NB4 (cell line): ENCODE measurements at regions not wholly inside any gene's neighbourhood (a gene's known extent, or its start where the extent isn't known, plus 50 kb on each side); places are given as distances from the start of the nearest gene placed in this dataset.
"Not testable (repeated sequence)": the region's sequence is repeated elsewhere in the genome, so short reads cannot be mapped to it uniquely, and the experiment has no call there.

Experiments used
- DNase-seq: peaks from one replicate; pipeline ENCODE4 v3.0.0; 2010; ENCODE audit warnings: low read depth
- H3K4me3 ChIP-seq: one replicate; pipeline ENCODE4 v1.5.1; 2011; ENCODE audit warnings: mild to moderate bottlenecking, low read depth, low read length, moderate library complexity
- MYC ChIP-seq: IDR thresholded peaks from 2 replicates; pipeline ENCODE4 v1.6.1; 2011; ENCODE audit warnings: low read depth, low read length
- POLR2A ChIP-seq: IDR thresholded peaks from 2 replicates; pipeline ENCODE4 v1.6.1; 2011; ENCODE audit warnings: mild to moderate bottlenecking; ENCODE audit not compliant: insufficient read length; ENCODE audit errors: extremely low read depth
- TF ChIP-seq, protein P1 (sequence below): IDR thresholded peaks from 2 replicates; pipeline ENCODE4 v1.6.1; 2011; ENCODE audit warnings: low read depth, low read length
- TF ChIP-seq, protein P2 (sequence below): IDR thresholded peaks from one replicate; pipeline ENCODE4 v1.5.1; 2012; ENCODE audit warnings: low read depth, low read length

DNA sequence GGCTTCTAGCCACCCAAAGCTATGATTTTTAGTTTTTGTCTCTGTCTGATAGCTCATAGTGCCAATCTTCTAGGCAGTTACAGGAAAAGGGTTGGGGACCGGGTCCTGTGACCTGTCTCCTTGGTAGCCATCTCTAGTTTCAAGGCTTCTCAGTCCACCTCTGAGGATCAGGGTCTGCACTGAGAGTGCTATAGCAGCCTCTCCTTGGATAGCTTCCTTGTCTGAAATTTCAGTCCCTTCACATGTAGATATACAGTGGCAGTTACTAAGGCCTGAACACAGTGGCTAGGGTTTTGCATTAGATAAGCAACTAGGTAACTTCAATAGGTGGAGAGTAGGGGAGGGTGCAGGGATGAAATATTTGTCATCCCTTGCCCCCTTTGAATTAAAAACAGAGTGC is 321.3 kb downstream of the SEMA3D start:
- no peak for TF ChIP-seq MYC
- TF ChIP-seq, protein P1, sequence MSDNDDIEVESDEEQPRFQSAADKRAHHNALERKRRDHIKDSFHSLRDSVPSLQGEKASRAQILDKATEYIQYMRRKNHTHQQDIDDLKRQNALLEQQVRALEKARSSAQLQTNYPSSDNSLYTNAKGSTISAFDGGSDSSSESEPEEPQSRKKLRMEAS, result no peak
- TF ChIP-seq, protein P2, sequence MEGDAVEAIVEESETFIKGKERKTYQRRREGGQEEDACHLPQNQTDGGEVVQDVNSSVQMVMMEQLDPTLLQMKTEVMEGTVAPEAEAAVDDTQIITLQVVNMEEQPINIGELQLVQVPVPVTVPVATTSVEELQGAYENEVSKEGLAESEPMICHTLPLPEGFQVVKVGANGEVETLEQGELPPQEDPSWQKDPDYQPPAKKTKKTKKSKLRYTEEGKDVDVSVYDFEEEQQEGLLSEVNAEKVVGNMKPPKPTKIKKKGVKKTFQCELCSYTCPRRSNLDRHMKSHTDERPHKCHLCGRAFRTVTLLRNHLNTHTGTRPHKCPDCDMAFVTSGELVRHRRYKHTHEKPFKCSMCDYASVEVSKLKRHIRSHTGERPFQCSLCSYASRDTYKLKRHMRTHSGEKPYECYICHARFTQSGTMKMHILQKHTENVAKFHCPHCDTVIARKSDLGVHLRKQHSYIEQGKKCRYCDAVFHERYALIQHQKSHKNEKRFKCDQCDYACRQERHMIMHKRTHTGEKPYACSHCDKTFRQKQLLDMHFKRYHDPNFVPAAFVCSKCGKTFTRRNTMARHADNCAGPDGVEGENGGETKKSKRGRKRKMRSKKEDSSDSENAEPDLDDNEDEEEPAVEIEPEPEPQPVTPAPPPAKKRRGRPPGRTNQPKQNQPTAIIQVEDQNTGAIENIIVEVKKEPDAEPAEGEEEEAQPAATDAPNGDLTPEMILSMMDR, result no peak
- TF ChIP-seq POLR2A, result no peak
- DNase-seq, result no peak
- no peak overlapping the region for H3K4me3 ChIP-seq

DNA sequence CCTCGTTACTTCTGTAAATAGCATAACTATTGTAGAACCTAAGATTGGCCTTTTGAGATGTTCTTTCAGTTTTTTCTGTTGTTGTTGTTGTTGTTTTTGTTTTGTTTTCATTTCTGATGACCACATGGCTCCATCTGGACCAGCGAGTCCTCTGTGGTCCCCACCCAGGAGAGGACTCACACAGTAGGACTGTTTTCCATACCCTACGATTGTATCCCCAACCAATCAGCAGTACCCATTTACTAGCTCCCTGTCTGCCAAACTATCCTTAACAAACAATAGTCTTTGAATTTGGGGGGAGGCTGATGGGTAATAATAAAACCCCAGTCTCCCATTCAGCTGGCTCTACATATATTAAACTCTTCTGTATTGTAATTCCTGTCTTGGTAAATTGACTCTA is 329.5 kb downstream of the SEMA3D start:
- no peak overlapping the region for H3K4me3 ChIP-seq
- TF ChIP-seq, protein P1, result no peak
- no peak for TF ChIP-seq MYC
- no peak for TF ChIP-seq POLR2A
- DNase-seq, result no peak

DNA sequence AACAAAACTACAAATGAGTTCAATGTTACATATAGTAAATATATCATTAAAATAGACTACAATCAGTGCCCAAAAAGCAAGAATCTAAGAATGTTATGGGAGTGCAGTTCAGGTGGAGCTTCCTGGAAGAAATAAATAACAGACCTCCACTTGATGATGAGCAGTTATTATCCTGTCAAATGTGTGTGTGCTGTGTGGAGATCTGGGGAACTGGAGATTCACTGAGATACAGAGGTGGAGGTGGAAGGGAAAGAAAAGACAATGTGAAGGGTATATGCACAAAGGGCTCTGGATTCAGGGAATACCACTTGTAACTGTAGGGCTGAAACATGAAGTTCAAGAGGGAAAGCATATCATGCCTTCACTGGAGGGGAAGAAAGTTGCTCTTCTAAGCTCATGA is 331.1 kb downstream of the SEMA3D start:
- no peak overlapping the region for H3K4me3 ChIP-seq
- TF ChIP-seq, protein P2, result no peak
- TF ChIP-seq MYC (no peak), POLR2A (no peak)
- TF ChIP-seq, protein P1, result no peak

DNA sequence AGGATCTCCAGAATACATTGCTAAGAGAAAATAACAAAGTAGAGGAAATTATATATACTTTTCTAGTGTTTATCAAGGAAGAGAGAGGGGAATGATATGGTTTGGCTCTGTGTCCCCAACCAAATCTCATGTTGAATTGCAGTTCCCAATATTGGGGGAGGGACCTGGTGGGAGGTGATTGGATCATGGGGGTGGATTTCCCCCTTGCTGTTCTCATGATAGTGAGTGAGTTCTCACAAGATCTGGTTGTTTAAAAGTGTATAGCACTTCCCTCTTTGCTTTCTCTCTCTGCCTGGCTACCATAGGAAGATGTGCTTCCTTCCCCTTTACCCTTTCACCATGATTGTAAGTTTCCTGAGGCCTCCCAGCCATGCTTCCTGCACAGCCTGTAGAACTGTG is 337.9 kb downstream of the SEMA3D start:
- not testable (repeated sequence) for H3K4me3 ChIP-seq, DNase-seq

More for the DNA sequence above, 331.1 kb downstream of the SEMA3D start:
- DNase-seq, result no peak

DNA sequence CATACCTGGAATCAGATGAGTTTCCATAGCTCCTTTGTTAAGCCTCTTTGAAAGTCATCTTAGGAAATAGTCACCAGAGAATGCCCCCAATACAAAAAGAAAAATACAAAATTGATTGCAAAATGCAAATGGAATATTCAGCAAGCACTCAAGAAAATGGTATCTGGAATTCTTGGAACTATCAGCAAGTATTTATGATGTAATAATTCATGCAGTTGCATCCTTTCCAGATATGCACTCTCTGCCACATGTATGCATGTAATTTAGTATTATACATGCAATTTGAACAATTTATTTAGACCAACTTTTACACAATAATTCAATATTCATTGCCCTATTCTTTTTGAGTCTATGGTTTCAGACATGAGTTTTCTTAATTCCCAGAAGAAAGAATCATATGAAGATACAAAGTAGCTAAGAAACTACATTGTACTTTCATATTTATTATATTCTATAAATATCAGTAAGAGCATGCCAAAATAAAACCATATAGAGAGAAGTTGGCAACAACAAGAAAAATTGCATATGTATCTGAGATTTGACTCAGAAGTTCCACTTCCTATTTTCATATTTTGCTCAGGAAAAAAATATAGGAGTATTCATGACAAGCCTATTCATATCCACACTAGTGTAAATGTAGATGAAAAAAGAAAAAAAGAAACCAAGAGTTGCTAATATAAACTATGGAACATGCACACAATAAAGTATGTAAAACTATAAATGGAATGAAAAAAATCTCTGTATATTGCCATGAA is 338.5 kb downstream of the SEMA3D start:
- no peak overlapping the region for H3K4me3 ChIP-seq
- TF ChIP-seq, protein P1, result no peak
- TF ChIP-seq, protein P2, result no peak
- TF ChIP-seq MYC (no peak), POLR2A (no peak)
- DNase-seq, result no peak

DNA sequence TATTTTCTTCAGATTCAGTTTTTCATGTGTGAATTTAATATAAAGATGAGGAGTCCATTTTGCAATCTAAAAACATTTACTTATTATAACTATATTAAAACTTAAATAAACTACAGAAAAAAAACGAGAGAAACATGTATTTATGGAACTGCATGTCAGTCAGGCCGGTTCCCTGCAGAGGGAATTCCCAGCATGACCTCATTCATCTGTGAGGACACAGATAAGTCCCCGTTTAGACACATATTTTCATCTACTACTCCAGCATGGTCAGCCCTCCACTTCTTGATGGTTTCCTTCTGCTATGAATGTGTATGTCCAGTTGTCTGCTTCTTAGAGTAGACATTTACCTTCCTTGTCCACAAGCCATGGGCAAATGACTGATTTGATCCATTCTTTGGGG is 339.1 kb downstream of the SEMA3D start:
- TF ChIP-seq POLR2A, result no peak
- no peak for TF ChIP-seq MYC
- TF ChIP-seq, protein P2, result no peak
- TF ChIP-seq, protein P1, result no peak
- H3K4me3 ChIP-seq, result no peak overlapping the region
- DNase-seq, result no peak

DNA sequence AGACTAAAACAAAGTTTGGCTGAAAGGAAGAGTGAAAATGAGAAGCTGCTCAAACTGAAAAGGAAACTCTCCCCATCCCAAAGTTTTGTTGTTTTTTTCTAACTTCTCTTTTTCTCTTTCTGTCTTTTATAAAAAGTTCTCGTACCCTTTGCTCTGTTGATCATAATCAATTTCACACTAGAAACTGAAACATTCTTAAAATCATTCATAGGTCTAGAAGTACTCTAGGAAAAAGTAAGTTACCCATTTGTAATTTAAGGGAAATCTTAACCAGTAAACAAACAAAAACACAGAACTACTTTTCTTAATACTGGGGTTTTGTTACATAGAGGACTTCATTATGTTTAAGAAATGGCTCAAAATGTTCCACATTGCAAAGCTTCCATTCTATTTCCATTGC is 339.8 kb downstream of the SEMA3D start:
- TF ChIP-seq, protein P2, result no peak
- no peak for TF ChIP-seq POLR2A
- no peak for TF ChIP-seq MYC
- TF ChIP-seq, protein P1, result no peak
- no peak for DNase-seq

More for the DNA sequence above, 339.8 kb downstream of the SEMA3D start:
- H3K4me3 ChIP-seq, result no peak overlapping the region
